ENCODE measurements at regions not wholly inside any gene's neighbourhood (a gene's known extent, or its start where the extent isn't known, plus 50 kb on each side); places are given as distances from the start of the nearest gene placed in this dataset.

DNA sequence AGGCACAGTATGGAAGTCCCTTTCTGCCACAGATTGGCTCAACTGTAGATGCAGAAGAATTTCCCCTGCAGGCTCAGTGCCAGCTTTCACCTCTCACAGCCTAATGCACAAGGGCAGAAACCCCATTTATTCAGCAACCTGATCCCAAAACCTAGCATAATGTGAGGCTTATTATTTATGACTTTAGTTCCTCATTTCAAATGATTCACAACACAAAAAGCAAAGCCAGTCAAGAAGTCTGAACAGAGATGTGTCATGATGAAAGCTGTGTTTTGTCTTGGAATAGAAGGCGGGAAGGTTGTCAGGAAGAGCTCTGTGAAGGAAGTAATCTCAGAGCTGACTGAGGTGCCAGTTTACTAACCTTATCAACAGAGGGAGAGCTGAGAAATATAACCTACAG is 369.7 kb downstream of the LRRC70 start:
- no peak for DNase-seq (ENCODE audit: low read depth, low spot score)
- Mint-ChIP-seq H3K27me3 (ENCODE audit: low read depth) (no peaks in the 10 kb centered on the region), H3K4me1 (no peaks in the 10 kb centered on the region), H3K9me3 (no peaks in the 10 kb centered on the region), H3K36me3 (ENCODE audit: low read depth) (no peaks in the 10 kb centered on the region), H3K4me3 (no peak overlapping the region), H3K27ac (ENCODE audit: unreplicated experiment) (no peak overlapping the region)
- TF ChIP-seq, protein P1, sequence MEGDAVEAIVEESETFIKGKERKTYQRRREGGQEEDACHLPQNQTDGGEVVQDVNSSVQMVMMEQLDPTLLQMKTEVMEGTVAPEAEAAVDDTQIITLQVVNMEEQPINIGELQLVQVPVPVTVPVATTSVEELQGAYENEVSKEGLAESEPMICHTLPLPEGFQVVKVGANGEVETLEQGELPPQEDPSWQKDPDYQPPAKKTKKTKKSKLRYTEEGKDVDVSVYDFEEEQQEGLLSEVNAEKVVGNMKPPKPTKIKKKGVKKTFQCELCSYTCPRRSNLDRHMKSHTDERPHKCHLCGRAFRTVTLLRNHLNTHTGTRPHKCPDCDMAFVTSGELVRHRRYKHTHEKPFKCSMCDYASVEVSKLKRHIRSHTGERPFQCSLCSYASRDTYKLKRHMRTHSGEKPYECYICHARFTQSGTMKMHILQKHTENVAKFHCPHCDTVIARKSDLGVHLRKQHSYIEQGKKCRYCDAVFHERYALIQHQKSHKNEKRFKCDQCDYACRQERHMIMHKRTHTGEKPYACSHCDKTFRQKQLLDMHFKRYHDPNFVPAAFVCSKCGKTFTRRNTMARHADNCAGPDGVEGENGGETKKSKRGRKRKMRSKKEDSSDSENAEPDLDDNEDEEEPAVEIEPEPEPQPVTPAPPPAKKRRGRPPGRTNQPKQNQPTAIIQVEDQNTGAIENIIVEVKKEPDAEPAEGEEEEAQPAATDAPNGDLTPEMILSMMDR (conservative IDR thresholded peaks at IDR 0.05), result no peak

DNA sequence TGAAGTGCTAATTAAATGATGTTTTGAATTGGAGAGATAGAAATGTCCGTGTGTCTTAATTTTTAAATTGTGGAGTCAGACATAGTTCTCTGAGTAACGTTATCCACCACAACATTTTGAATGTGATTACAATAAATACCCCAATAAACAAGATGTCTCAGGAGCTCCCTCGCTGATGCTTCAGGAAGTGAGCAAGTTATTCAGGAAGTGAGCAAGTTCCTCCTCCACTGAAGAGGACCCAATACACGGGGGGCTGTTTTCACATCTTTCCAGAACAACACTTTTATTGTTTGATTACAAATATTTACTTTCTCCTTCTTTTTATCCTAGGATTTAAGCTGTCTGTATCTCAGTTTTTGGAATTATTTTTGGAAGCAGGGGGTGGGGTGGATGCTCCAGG is 363.8 kb downstream of the LRRC70 start:
- no peaks in the 10 kb centered on the region for H3K9me3 Mint-ChIP-seq
- no peak overlapping the region for H3K4me3 Mint-ChIP-seq
- no peak overlapping the region for H3K27ac Mint-ChIP-seq (ENCODE audit: unreplicated experiment)
- H3K36me3 Mint-ChIP-seq (ENCODE audit: low read depth), result no peaks in the 10 kb centered on the region
- H3K27me3 Mint-ChIP-seq (ENCODE audit: low read depth), result peaks cover 5% of the 10 kb centered on the region
- no peaks in the 10 kb centered on the region for H3K4me1 Mint-ChIP-seq
- DNase-seq (ENCODE audit: low read depth, low spot score), result no peak
- TF ChIP-seq, protein P1 (conservative IDR thresholded peaks at IDR 0.05), result no peak

DNA sequence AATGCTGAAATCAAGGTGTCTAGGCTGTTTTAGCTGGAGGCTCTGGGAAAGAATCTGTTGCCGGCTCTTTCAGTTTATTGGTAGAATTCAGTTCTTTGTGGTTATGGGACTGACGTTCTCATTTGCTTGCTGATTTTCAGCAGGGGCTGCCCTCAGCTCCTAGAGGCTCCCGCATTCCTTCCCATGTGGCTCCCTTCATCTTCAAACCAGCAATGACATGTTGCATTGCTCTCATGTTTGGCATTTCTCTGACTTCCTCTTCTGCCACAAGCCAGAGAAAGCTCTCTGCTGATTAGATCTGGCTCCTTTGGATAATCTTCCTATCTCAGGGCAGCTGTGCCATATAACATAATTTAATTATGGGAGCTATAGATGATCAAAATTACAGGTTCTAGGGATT is 360.3 kb downstream of the LRRC70 start:
- TF ChIP-seq, protein P1 (conservative IDR thresholded peaks at IDR 0.05), result no peak
- no peak overlapping the region for H3K4me3 Mint-ChIP-seq
- peaks cover 5% of the 10 kb centered on the region for H3K27me3 Mint-ChIP-seq (ENCODE audit: low read depth)
- no peaks in the 10 kb centered on the region for H3K36me3 Mint-ChIP-seq (ENCODE audit: low read depth)
- DNase-seq (ENCODE audit: low read depth, low spot score), result no peak
- no peaks in the 10 kb centered on the region for H3K4me1 Mint-ChIP-seq
- no peak overlapping the region for H3K27ac Mint-ChIP-seq (ENCODE audit: unreplicated experiment)
- H3K9me3 Mint-ChIP-seq, result no peaks in the 10 kb centered on the region

DNA sequence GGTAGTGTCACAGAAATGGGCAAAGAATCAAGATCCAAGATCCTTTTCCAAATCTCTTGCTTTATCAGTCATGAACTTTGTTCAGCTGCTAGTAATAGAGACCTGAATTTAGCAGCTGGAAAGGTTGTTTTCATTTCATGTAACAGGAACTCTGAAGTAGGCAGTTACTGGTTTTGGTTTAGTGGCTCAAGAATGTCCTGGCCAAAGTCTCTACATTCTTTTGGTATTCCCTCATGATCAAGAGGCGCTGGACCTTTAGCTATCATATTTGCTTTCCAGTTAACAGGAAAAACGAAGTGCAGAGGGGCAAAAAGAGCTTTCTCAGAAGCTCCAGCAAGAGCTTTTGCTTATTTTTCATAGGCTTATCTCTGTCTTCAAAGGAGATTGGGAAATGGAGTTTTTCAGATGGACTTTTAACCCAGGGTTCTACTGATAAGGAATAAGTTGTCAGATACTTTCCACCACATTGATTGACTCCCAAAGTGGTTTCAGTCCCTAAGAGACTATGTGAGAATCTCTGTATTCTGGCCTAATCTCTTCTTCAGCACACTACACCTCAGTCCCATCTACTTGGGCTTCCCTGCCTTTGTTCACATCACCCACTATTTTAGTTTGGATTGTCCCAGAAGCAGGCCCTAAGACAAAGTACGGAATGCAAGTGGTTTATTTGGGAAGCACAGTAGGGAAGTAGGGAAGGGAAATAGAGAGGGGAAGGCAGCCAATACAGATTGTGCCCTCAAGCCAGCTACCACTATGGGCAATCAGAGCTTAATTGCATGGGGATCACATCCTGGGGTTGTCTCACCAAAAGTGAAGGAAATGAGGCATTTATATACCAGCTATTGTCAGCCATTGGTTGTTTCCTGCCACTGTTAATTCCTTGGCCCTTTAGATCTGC is 359.3 kb downstream of the LRRC70 start:
- TF ChIP-seq, protein P1 (conservative IDR thresholded peaks at IDR 0.05), result no peak
- H3K4me1 Mint-ChIP-seq, result no peaks in the 10 kb centered on the region
- no peak overlapping the region for H3K4me3 Mint-ChIP-seq
- no peak overlapping the region for H3K27ac Mint-ChIP-seq (ENCODE audit: unreplicated experiment)
- no peaks in the 10 kb centered on the region for H3K9me3 Mint-ChIP-seq
- peaks cover 5% of the 10 kb centered on the region for H3K27me3 Mint-ChIP-seq (ENCODE audit: low read depth)
- no peaks in the 10 kb centered on the region for H3K36me3 Mint-ChIP-seq (ENCODE audit: low read depth)
- no peak for DNase-seq (ENCODE audit: low read depth, low spot score)

DNA sequence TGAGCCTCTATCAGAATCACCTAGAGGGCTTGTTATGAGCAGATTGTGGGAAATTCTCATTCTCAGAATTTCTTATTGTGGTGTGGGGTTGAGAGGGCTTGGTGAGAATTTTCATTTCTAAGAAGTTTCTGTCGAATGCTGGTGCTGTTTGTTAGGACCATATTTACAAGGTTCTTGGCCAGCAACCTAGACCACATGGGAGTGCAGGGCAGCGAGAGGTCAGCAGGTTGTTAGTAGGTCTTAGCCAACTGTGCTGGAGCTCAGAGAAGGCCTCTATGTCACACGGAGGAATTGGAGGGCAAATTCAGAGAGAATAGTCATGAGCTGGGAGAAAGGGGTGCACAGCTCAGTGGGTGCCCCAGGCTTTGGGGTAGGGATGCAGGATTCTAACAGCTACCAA is 357.0 kb downstream of the LRRC70 start:
- Mint-ChIP-seq H3K4me1 (no peaks in the 10 kb centered on the region), H3K27ac (ENCODE audit: unreplicated experiment) (no peak overlapping the region)
- TF ChIP-seq, protein P1 (conservative IDR thresholded peaks at IDR 0.05), result no peak

More for the DNA sequence above, 357.0 kb downstream of the LRRC70 start:
- no peak overlapping the region for H3K4me3 Mint-ChIP-seq
- no peaks in the 10 kb centered on the region for H3K36me3 Mint-ChIP-seq (ENCODE audit: low read depth)
- DNase-seq (ENCODE audit: low read depth, low spot score), result no peak
- H3K9me3 Mint-ChIP-seq, result no peaks in the 10 kb centered on the region
- H3K27me3 Mint-ChIP-seq (ENCODE audit: low read depth), result peaks cover 5% of the 10 kb centered on the region
